DMS 273 treated with DMSO at 0.1 percent for 48 hours (cell line): ENCODE measurements at regions not wholly inside any gene's neighbourhood (a gene's known extent, or its start where the extent isn't known, plus 50 kb on each side); places are given as distances from the start of the nearest gene placed in this dataset.
A peak's percentile ranks its signal among the peaks of the same experiment; 100 is the strongest.
"Not testable (repeated sequence)": the region's sequence is repeated elsewhere in the genome, so short reads cannot be mapped to it uniquely, and the experiment has no call there.

Experiments used
- DNase-seq: peaks from one replicate; lab custom pipeline; 2025; lab: John Stamatoyannopoulos, UW

DNA sequence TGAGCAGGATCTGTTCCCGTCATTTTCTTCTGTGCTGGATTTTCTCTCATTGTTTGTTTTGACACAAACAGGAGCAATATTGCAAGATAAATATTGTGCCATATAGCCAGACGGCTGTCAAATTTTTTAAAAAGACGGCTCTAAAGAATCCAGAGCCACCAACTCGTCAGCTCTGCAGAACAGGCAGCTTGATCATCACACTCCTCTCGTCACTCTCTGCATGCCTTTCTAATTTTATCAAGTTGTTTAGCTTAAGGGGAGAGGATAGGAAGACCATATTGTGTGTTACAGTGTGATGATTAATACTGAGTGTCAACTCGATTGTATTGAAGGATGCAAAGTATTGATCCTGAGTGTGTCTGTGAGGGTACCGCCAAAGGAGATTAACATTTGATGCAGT lies 562.8 kb downstream of the GALC start:
- DNase-seq, result no peak

DNA sequence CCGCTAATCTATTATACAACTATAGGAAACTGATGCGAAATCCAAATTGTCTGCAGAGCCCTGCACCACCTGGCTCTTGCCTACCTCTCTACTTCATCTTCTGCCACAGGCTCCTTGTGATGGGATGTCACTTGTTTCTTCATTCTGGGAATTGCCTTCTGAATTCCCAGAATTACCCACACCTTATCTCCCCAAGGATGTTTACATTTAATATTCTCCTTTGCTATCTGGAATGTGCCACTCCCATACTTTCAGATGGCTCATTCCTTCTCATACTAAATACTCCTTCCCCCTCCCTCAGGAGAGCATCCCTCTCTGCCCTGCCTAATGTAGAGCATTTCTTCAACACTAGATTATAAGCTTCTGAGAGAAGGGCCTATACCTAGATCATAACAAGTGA lies 573.1 kb downstream of the GALC start:
- DNase-seq, result no peak

DNA sequence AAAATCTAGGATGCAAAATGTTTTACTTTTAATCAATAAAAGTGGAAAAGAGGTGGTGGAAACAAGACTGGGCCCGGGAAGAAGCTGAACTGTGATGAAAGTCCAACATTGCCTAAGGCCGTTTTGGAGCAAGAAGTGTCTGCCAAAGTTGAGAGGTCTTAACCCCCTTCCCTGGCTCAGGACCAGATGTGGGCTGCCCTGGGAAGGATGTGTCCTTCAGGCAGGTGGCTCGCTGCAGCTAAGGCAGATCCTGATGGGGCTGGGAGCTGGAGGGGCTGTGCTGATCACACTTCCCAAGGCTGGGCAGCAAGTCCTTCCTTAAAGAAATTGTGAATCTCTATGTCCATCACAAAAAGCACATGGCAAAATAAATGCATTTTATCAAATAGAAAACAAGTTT lies 581.6 kb downstream of the GALC start:
- no peak for DNase-seq

DNA sequence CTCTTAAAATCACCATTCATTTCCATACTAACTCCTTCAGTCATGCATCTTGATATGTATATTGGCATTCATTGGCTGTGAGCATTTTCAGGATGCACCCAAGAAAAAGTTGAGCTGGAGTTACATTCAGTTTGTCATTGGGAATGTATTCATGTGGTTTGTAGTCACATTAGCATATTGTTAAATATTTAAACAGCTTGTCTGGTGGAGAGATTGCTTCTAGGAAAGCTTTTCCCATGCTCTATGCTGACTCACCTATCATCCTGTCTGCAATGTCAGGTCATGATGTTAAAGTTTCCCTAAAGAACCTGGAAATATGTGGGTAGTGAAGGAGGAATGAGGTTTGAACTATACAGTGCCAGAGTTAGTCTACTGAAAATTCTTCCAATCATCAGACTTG lies 583.6 kb downstream of the GALC start:
- no peak for DNase-seq

DNA sequence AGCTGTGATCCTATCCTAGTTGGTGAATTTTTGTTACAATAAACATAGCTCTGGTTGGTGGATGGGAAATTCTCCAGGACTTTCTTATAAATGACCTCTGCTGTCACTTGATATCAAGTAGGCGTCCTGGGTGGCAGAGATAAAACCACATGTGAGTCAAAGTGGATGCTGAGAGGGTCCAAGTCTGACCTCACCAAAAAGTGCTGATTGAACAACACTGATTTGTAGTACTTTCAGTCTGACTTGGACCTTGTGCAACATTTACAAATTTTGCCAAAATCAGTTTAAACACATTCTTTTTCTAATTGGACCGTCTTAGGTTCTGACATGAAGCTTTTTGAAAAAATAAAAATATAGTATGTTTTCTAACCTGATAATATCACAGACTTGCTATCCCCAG lies 585.6 kb downstream of the GALC start:
- no peak for DNase-seq

DNA sequence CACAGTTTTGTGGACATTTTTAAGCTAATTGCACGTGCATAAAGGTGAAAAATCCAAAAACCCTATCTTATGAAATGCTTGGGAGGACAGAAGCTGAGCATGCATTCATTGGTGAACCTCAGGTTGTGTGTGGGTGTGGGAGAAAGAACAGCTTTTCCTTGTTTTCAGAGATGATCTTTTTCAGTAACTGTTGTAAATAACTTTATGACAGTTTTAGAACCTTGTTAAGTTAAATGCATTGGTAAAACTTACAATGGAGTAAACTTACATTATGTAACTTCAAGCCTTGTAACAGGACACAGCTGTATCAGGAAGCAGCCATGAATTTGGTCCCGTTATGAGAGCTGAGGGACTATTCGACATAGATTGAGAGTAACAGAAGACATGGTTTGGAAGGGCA lies 587.4 kb downstream of the GALC start:
- no peak for DNase-seq

DNA sequence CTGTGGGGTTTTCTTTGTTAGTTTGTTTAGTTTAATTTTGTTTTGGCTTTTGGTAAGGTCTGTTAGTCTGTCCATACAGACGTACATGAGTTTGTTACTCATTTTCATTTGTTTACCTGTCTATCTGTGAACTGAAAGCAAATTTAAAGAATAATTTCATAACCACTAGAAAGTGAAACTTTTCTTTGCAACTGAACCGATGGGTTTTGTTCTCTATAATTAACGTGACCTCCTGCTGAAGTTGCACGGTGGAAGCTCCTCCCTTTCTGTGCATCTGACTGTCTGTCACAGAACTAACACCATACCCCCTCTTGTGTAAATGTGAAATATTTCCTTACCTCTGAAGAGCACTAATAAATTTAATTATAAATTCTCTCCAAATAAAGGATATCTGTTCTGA lies 595.5 kb downstream of the GALC start:
- no peak for DNase-seq

DNA sequence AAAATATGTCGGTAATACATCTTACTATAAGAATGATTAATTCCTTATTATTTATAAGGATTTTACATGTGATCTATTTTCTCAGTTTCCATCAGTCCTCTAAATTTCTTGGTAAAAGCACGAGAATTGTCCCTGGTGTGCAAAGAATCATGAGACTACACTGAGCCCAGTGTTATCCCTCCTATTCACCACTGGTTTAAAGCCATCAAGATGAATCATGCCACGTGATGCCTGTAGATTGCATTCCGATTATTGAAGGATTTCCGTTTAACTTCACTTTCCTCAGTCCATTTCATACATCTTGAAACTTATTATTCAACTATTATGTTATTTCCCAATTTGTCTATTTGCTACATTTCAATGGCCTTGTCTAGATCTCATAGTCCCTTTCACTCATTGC lies 601.9 kb downstream of the GALC start:
- DNase-seq, result no peak

DNA sequence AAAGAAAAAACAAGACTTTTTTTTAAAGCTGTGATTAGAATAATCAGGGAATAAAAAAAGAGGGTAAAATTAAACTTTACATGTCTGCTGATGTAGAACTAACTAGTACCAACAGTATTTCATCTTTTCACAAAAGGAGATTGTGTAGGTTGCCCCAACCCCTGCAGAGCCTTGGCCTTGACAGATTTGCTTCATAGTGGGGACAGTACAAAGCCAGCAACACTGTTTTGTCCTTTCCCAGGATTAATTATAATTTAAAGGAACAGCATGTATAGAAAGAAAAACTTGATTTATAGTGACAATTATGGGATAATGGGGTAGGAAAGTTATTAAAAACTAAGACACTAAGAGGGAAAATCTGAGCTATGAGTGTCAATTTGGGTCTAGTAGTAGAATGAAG lies 604.0 kb downstream of the GALC start:
- no peak for DNase-seq

DNA sequence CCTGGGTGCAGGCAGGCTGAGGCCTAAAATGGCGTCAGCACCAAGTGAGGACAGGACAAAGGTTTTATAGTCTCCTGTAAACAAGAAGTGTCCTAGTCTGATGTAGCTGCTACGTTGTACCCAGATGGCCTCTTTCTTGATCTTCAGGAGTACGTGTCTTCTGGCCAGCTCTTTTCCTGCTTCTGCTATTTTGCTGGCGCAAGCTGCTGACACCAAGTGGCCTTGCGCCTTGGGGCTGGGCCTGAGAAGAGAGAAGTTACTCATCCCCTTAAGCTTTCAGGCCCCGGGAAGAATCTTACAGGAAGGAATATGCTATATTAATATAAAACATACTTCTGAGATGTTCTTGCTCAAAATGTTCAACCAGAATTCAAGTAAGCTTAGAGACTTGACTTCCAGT lies 605.2 kb downstream of the GALC start:
- DNase-seq, result no peak

DNA sequence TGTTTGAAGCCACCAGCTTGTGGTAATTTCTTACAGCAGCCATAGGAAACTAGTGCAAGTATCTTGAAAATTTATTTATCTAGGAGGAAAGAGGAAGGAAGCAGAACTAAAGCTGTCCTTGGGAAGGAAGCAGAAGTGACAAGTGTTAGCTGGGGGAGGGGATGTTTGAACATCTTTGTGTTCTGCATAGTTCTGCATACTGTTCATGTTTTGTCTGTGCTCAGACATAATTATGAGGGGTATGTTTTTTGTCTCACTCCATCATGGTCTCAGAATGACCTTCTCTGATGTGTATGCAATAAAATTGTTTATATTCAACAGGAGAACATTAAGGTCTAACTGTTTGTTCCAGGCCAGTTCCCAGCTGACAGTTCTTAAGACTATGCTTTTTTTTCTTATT lies 606.5 kb downstream of the GALC start:
- DNase-seq, result no peak

DNA sequence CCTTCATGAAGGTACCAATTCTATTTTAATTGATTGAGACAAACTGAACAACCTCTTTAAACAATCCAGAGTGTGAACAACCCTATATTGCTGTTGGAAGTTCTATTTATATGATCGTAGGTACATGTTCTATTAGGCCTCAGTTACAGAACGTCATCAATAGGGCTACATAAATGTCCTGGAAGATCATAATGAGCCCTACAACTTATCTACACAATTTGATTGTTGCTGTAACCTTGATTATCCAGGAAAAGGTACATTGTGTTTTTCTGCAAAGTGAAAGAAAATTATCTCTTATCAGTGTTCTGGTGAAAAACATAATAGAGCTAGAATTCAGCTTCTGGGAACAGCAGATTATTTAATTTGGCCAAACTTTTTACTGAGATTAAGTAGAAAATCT lies 612.9 kb downstream of the GALC start:
- no peak for DNase-seq

DNA sequence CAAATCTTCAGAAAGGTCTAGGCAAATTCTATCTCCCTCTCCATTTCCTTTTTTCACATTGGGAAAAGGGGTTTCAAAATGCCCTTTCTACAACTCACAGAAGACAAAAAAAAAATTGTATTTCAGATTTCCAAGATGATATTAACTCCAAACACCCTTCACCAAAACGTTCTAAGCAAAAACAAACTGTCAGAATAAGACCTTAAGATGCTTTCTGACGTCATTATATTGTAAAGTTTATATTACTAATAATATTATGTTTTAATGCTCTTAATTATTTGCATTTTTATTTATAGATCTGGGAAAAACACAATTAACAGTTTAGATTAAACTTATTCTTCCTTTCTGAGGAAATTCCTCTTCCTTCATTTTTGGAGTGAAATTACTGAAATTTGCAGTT lies 624.2 kb downstream of the GALC start:
- no peak for DNase-seq

DNA sequence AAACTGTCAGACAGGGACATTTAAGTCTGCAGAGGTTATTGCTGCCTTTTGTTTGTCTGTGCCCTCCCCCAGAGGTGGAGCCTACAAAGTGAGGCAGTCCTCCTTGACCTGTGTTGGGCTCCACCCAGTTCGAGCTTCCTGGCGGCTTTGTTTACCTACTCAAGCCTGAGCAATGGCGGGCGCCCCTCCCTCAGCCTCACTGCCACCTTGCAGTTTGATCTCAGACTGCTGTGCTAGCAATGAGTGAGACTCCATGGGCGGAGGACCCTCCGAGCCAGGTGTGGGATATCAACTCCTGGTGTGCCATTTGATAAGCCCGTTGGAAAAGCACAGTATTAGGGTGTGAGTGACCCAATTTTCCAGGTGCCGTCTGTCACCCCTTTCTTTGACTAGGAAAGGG lies 632.7 kb downstream of the GALC start:
- DNase-seq, result not testable (repeated sequence)

DNA sequence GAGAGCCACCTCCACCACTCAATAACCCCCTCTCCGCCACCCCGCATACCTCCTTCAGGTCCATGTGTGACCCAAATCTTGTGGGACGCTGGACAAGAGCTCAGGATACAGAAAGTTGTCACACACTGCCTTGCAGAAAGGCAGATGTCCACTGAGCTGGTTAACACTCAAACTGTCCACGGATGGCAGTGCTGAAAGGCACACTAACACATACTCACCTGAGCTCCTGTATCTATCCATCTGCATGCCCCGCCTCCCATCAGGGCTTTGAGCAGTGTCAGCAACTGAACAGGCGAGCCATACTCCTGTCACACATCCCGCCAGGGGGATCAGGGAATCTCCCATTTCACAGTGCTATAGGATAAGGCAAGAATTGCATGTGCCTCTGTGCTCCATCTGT lies 642.0 kb downstream of the GALC start:
- no peak for DNase-seq

DNA sequence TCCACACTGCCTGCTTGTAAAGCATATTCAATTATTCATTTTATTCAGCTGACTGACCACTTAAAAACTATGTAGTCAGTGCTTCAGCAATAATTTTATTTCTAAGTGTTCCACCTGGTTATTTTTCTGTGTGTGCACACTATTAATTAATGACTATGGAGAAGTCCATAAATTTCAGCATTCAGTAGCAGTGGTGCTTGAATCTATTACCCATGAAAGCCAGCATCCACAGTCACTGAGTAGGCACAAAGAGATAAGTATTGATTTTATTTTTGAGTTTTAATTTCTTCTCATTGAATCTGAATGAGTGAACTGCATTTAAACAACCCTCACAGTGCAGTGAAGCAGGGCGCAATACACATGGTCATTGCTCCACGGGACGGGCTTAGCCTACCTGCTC lies 643.1 kb downstream of the GALC start:
- no peak for DNase-seq

DNA sequence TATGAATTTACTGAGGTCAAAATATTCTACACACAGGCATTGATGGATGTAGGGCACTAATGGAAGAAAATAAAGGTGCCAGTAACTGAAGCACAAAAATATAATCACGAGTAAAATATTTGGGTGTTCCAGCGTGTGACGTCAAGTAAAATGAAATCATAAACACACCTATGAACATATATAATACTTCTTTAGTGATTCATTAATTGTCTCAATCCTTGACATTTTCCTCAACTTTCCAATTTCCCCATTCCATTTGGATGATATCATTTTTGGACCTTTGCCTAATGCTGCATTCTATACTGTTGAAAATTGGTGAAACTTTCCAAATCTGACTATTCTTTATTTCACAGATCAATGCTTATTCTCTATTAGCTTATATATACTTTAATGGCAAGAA lies 649.3 kb downstream of the GALC start:
- no peak for DNase-seq

DNA sequence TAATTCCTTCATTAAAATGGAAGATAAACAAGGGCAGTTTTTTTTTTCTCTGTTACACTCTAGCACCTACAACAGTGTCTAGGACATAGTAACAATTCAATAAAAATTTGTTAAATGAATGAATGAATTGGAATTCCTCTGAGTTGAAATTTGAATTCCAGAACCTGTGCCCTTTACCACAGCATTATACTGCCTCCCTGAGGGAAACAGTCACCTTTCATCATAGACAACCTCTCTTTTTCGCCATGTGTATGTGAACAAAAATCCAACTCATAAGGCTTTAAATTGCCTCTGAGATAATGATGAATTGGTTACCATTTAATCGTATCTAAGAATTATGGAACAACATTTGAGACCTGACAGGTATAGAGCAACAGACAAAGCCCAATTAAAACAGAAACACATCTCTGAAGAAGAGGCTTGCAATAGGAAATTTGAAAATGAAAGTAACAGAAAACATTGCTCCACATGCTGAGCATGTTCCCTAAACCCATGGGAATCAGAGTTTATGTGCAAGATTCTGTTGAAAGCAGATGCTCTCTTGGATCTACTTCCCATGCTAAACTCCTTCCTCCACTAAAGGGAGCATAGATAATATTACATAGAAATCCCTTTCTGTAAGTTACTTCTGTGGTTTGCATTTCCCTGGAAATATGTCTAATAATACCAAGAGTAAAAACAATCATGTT lies 657.8 kb downstream of the GALC start:
- peak; percentile 30 for DNase-seq

DNA sequence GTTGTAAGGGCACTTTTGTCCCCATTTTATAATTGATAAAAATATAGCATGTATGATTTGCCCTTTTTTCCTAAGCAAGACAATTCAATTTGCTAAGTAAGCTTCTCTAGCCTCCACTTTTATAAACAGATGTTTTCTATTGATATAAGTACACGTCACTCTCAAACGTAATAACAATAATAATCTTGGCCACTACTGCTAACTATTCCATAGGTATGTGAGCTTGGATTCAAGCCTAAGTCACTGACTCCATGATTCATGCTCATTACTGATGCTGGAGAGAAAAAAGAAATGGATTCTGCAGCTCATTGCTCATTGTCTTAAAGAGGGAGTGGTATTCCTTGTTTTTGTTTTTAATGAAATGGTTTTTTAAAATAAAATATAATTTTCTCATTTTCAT lies 661.0 kb downstream of the GALC start:
- peak; percentile 4 for DNase-seq

DNA sequence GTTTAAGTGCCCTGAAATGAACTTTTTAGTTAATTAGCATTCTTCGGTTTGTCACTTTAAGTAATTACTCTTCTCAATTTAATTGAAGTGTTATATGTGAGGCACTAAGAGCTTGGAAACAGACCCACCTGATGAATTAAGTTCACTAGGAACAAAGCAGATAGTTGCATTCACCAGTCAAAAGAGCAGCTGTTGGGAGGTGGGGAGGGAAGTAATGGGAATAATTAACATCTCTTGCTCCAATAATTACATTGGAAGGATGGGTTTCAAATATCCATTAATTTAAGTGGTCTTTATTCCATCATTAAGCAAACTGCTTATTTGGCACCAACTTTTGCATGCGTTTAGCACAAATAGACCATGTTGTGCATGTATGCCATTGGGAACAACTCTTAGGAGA lies 667.2 kb downstream of the GALC start:
- DNase-seq, result peak; percentile 36

DNA sequence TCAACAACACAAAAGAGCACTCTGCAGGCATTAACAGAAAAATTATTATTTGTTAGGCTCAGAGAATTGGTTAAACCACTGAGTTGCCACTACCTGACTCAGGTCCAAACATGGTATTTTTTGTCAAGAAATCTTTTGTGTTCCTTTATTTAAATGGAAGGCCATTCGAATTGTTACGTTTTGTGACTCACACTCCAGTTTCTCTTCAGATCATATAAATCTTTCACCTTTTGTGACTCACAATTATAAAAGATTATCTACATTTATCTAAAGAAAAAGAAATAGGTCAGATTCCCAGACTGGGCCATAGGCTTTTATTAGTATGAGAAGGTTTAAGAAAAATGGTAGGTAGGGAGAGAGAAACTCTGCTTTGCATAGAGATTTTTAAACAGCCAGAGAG lies 669.8 kb downstream of the GALC start:
- DNase-seq, result no peak

DNA sequence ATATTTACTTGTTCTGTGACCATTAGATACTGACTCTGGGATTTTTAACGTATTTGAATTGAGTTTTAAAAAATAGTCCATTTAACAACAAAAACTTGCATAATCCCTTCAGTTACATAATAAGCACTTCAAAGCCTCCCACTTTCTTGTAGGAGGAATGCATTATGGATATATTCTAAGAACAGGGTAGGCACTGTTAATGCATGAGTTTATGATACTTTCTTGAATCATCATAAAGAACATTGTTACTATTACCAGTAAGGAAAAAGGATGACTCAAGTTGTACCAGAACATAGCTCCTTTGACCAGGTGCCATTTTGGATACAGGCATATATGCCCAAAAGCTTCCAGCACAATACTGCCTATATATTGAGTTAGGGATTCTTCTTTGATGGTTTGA lies 671.4 kb downstream of the GALC start:
- no peak for DNase-seq

DNA sequence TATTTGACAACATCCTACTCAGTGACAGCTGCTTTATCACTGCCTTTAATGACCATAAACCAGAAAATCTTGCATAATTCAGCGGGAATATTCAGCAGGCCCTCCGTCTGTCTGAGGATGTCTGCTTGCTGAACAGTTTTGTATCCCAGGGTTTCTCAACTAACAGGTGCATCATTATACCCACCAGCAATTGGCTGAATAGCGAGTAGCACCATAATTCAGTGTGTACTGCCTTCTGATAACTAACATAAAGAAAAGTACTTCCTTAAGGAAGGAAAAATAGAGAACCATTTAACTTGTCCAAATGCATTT lies 680.1 kb downstream of the GALC start:
- DNase-seq, result no peak

DNA sequence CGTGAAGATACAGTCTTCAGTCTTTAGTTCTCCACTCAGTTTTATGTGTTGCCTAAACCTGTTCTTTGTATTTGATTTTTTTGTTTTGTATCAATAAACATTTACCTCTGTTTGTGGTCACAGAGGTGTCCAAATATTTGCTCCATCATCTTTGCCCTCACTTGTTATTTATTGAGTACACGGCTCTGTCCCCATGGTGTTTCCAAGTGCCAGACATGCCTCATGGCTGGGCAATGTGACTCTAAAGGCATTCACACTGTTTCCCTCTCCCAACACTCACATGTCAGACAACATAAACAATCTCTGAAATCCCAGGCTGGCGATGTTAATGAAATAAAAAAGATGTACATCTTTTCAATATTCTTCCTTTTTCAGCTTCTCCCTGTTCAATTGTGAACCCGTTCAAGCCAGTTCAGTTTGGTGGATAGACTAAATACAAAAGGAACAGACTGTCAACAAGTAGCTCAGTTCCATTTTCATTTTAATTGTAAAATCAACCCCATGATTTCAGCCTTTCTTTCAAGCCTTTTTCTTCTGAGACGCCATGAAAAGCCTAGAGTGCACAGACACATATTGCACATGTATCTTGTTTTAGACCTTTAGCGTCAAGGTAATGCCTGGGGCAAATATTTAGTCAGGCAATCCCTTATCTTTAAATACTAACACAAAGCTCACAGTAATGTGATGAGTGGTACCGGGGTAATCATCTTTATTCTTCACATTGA lies 680.7 kb downstream of the GALC start:
- DNase-seq, result no peak
